ENCODE measurements at regions not wholly inside any gene's neighbourhood (a gene's known extent, or its start where the extent isn't known, plus 50 kb on each side); places are given as distances from the start of the nearest gene placed in this dataset.

DNA sequence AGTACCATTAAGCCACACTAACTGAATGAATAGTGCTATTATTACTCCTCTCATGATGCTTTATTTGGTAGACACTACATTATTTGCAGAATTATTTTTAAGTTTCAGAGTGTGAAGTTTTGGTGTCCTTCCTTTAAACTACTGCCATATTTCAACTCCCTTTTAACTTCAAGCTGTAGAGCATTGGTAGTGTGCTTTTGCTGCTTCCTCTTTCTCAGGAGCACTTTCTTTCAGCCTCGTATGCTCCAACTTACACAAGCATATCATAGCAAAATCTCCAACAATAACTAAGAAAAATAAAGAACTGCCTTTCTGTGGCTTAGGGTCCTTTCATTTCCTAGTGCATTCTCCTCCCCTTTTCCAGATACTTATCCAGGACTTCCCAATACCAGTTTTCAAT is 476.4 kb upstream of the AGTR1 start:
- no peaks in the 10 kb centered on the region for H3K4me1 ChIP-seq (ENCODE audit: insufficient read depth, low read length)

GRCh38 chr3:148223266-148223665 is 474.4 kb upstream of the AGTR1 start:
- TF ChIP-seq, protein P1, sequence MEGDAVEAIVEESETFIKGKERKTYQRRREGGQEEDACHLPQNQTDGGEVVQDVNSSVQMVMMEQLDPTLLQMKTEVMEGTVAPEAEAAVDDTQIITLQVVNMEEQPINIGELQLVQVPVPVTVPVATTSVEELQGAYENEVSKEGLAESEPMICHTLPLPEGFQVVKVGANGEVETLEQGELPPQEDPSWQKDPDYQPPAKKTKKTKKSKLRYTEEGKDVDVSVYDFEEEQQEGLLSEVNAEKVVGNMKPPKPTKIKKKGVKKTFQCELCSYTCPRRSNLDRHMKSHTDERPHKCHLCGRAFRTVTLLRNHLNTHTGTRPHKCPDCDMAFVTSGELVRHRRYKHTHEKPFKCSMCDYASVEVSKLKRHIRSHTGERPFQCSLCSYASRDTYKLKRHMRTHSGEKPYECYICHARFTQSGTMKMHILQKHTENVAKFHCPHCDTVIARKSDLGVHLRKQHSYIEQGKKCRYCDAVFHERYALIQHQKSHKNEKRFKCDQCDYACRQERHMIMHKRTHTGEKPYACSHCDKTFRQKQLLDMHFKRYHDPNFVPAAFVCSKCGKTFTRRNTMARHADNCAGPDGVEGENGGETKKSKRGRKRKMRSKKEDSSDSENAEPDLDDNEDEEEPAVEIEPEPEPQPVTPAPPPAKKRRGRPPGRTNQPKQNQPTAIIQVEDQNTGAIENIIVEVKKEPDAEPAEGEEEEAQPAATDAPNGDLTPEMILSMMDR (IDR thresholded peaks at IDR 0.05) = no peak

More for the DNA sequence above, 476.4 kb upstream of the AGTR1 start:
- H3K27ac ChIP-seq (ENCODE audit: low read depth in 1 of 2, low read length in 2 of 2) = no peak overlapping the region
- Mint-ChIP-seq H3K27ac (no peak overlapping the region), H3K36me3 (ENCODE audit: low read depth) (no peaks in the 10 kb centered on the region), H3K4me3 (no peak overlapping the region), H3K4me1 (ENCODE audit: low read depth) (no peaks in the 10 kb centered on the region), H3K9me3 (no peaks in the 10 kb centered on the region), H3K27me3 (no peaks in the 10 kb centered on the region)
- DNase-seq (no peak), ATAC-seq (ENCODE audit: poor library complexity) (no peak)
- no peaks in the 10 kb centered on the region for H3K27me3 ChIP-seq (ENCODE audit: control insufficient read depth in 1 of 2, insufficient read depth in 2 of 2, low read length in 2 of 2)
- intact Hi-C loops (cut with DNase I, micrococcal nuclease) = no loop called here
- CTCF ChIA-PET = no interaction called here
- no peaks in the 10 kb centered on the region for H3K9me3 ChIP-seq (ENCODE audit: control insufficient read depth in 1 of 2, insufficient read depth in 1 of 2, low read length in 2 of 2)
- TF ChIP-seq, protein P1 (IDR thresholded peaks at IDR 0.05) = no peak
- POLR2A ChIA-PET = no interaction called here
- H3K4me3 ChIP-seq (ENCODE audit: low read length) = no peak overlapping the region
- H3K36me3 ChIP-seq (ENCODE audit: insufficient read depth, low read length) = no peaks in the 10 kb centered on the region

GRCh38 chr3:148226246-148226645 is 471.5 kb upstream of the AGTR1 start:
- Histone ChIP-seq H3K27ac (ENCODE audit: low read depth in 1 of 2, low read length in 2 of 2) (no peak overlapping the region), H3K4me3 (ENCODE audit: low read length) (no peak overlapping the region), H3K4me1 (ENCODE audit: insufficient read depth, low read length) (no peaks in the 10 kb centered on the region), H3K27me3 (ENCODE audit: control insufficient read depth in 1 of 2, insufficient read depth in 2 of 2, low read length in 2 of 2) (no peaks in the 10 kb centered on the region), H3K9me3 (ENCODE audit: control insufficient read depth in 1 of 2, insufficient read depth in 1 of 2, low read length in 2 of 2) (no peaks in the 10 kb centered on the region), H3K36me3 (ENCODE audit: insufficient read depth, low read length) (no peaks in the 10 kb centered on the region)
- H3K4me1 Mint-ChIP-seq (ENCODE audit: low read depth) = no peaks in the 10 kb centered on the region
- ATAC-seq (ENCODE audit: poor library complexity) (no peak), DNase-seq (no peak)
- H3K4me3 Mint-ChIP-seq = no peak overlapping the region
- CTCF ChIA-PET = no interaction called here
- peaks cover 3% of the 10 kb centered on the region for H3K9me3 Mint-ChIP-seq
- TF ChIP-seq, protein P1 (IDR thresholded peaks at IDR 0.05) = no peak
- H3K27me3 Mint-ChIP-seq = no peaks in the 10 kb centered on the region
- intact Hi-C loops (cut with DNase I, micrococcal nuclease) = no loop called here
- POLR2A ChIA-PET = no interaction called here
- no peaks in the 10 kb centered on the region for H3K36me3 Mint-ChIP-seq (ENCODE audit: low read depth)
- H3K27ac Mint-ChIP-seq = no peak overlapping the region

More at GRCh38 chr3:148223266-148223665, 474.4 kb upstream of the AGTR1 start:
- Histone ChIP-seq H3K27ac (ENCODE audit: low read depth in 1 of 2, low read length in 2 of 2) (no peak overlapping the region), H3K27me3 (ENCODE audit: control insufficient read depth in 1 of 2, insufficient read depth in 2 of 2, low read length in 2 of 2) (no peaks in the 10 kb centered on the region), H3K4me3 (ENCODE audit: low read length) (no peak overlapping the region), H3K36me3 (ENCODE audit: insufficient read depth, low read length) (no peaks in the 10 kb centered on the region), H3K4me1 (ENCODE audit: insufficient read depth, low read length) (no peaks in the 10 kb centered on the region), H3K9me3 (ENCODE audit: control insufficient read depth in 1 of 2, insufficient read depth in 1 of 2, low read length in 2 of 2) (no peaks in the 10 kb centered on the region)
- no peak for DNase-seq
- H3K4me1 Mint-ChIP-seq (ENCODE audit: low read depth) = no peaks in the 10 kb centered on the region
- ChIA-PET CTCF (no interaction called here), POLR2A (no interaction called here)
- H3K27me3 Mint-ChIP-seq = no peaks in the 10 kb centered on the region
- intact Hi-C loops (cut with DNase I, micrococcal nuclease) = no loop called here
- H3K27ac Mint-ChIP-seq = no peak overlapping the region
- no peaks in the 10 kb centered on the region for H3K9me3 Mint-ChIP-seq
- ATAC-seq (ENCODE audit: poor library complexity) = no peak
- no peaks in the 10 kb centered on the region for H3K36me3 Mint-ChIP-seq (ENCODE audit: low read depth)
- no peak overlapping the region for H3K4me3 Mint-ChIP-seq

Data from CD4-positive, alpha-beta T cell (primary cell).